HuH-7.5 (cell line): ENCODE measurements at regions not wholly inside any gene's neighbourhood (a gene's known extent, or its start where the extent isn't known, plus 50 kb on each side); places are given as distances from the start of the nearest gene placed in this dataset.
"Not testable (repeated sequence)": the region's sequence is repeated elsewhere in the genome, so short reads cannot be mapped to it uniquely, and the experiment has no call there.

ENCODE experiments used
- DNase-seq: peaks from one replicate; pipeline ENCODE4 v3.0.0; 2011; ENCODE audit warnings: low spot score

DNA sequence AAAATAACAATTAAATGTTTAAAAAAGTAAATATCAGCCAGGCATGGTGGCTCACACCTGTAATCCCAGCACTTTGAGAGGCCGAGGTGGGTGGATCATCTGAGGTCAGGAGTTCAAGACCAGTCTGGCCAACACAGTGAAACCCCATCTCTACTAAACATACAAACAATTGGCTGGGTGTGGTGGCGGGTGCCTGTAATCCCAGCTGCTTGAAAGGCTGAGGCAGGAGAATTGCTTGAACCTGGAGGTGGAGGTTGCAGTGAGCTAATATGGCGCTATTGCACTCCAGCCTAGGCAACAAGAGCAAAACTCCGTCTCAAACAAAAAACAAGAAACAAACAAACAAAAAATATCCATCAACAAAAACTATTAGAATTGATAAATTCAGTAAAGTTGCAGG, 77.5 kb downstream of the SNX5 start:
- not testable (repeated sequence) for DNase-seq

DNA sequence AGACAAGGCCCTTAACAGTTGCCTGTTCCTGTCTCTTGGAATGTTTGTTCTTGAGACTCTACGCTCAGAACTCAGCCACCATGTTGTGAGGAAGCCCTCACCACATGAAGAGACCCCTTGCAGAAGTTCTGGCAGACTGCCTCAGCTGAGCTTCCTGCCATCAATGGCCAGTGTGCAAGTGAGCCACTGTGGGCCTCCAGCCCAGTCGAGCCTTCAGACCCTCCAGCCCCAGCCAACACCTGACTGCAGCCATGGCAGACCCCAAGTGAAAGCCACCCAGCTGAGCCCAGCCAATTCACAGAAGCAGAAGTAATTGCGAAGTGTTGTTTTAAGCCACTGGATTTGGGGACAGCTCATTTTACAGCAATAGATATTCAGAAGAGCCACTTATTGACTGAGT, 78.3 kb downstream of the SNX5 start:
- DNase-seq, result no peak

DNA sequence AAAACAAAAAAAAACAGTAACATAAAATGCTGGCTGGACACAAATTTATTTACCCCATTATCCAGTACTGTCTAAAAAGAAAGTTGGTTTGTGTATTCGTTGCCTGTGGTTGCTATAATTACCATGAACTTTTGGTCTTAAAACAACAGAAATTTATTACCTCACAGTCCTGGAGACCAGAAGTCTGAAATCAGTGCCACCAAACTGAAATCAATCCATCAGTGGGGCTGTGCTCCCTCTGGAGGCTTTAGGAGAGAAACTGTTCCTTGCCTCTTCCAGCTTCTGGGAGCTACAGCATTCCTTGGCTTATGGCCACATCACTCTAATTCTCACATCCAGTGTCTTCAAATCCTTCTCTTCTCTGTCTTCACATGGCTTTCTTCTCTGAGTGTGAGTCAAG, 79.4 kb downstream of the SNX5 start:
- DNase-seq, result no peak

- no peak for DNase-seq
Observed at GRCh38 chr20:17888044-17888443, 80.5 kb downstream of the SNX5 start.

GRCh38 chr20:17887331-17888030, 81.1 kb downstream of the SNX5 start:
- DNase-seq, result no peak

- DNase-seq, result no peak
Observed at GRCh38 chr20:17885544-17885943, 83.0 kb downstream of the SNX5 start.

- DNase-seq, result no peak
Observed at GRCh38 chr20:17885076-17885475, 83.5 kb downstream of the SNX5 start.

DNA sequence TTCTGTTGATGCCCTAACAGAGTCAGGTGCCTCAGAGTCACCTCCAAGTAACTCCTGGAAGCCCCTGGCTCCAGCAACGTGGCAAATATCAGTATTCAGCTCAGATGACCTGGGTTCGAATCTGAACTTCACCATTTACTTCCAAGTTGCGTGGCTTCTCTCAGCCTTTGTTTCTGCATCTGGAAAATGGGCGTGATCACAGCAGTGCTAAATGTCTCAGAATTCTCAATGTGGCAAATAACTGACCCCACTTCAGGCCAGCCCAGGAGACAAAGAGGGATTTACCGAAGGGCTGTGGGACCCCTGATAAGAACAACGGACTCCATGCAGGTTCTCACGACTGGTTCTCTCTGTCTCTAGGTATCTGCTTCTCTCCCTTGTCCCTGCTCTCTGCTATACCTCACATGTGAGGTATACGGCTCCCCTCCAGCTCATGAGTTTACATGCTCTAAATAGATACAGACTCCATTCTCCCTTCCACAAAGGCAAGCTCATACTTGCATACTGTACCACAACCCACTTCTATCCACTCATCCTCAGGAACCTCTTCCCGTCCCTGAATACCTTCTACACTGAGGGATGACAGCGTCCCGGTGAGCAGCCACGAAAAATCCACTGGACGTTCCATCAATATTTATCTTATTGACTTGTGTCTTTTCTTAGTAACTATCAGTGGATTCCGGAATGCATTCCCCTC, 84.1 kb downstream of the SNX5 start:
- no peak for DNase-seq

DNA sequence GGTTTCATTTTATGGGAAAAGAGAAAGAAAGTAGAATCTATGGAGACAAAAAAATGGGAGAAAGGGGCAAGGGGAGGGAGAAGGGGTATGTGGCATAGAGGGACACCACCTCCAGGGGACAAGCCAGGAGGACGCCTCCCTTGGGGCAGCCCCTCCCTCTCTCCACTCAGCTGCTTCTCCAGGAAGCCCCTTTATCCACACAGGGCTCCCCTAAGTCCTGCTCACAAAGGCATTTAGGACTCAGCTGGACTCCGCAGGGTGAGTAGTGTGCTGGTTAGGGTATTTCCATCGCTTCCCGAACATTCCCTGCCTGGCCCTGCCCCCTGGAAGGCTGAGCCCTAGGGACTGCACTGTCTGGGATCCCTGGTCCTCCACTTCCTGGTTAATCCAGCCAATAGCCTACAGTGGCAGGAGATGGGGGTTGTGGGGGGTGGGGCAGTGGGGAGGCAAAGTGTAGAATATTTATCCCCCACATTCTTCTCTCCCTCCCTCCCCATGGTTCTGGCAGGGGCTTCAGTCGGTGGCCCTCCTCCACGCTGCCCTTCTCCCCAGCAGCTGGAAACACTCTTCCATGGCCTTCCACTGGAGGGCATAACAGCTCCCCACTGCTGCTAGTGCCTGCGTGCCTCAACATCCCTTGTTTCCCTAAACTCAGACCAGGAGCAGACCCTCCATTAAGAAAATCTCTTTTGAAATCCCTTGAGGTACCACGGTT, 84.8 kb downstream of the SNX5 start:
- no peak for DNase-seq

DNA sequence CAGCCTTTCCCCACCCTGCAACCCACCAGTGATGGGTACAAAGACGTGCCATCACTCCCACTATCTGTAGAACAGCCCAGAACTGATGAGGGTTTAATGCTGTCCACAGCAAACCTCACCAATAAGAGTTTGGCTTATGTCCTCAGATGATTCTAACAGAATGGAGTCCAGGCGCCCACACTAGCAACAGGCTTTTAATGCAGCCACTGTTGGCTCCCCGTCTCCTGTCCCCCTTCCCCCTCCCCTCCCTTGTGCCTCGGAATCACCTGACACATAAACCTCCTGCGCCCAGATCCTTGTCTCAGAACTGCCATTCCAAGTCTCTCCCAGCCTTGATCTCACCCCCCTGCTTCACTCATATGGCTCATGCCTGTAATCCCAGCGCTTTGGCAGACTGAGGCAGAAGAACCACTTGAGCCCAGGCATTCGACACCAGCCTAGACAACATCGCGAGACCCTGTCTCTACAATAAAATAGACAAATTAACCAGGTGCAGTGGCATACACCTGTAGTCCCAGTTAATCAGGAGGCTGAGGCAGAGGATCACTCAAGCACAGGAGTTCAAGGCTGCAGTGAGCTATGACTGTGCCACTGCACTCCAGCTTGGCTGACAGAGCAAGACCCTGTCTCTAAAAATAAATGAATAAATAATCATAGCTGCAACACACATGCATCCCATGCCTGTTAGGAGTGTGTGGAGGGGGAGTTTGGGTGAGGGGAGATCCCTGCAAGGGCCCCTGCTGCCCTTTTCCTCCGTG, 85.6 kb downstream of the SNX5 start:
- DNase-seq, result no peak

- DNase-seq, result no peak
Observed at GRCh38 chr20:17882065-17882833, 86.3 kb downstream of the SNX5 start.

- no peak for DNase-seq
Observed at GRCh38 chr20:17881741-17882064, 86.9 kb downstream of the SNX5 start.

DNA sequence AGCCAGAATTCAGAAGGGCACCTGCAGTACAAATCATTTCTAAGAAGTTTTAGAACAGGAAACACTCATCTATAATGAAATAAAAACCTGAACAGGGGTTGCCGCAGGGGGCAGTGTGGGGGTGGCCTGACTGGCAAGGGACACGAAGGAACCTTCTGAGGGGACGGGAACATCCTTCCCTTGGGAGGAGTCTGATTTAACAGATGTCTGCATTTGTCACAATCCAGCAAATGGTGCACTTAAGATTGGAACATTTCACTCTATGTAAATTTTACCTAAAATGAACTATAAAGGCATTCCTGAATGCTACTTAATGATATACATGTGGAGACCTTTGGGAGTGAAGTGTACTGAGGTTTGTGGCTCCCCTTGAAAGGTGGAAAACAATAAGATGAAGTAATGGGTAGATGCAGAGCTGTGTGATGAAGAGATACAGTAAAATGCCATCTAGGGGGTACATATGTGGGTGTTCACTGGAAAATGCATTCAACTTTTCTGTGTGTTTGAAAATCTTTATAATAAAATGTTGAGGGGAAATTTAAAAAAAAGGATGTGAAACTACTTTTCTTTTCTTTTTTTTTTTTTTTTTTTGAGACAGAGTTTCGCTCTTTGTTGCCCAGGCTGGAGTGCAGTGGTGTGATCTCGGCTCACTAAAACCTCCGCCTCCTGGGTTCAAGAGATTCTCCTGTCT, 89.5 kb downstream of the SNX5 start:
- no peak for DNase-seq

- DNase-seq, result no peak
Observed at GRCh38 chr20:17878069-17878911, 90.3 kb downstream of the SNX5 start.

- DNase-seq, result no peak
Observed at GRCh38 chr20:17875981-17876385, 92.6 kb downstream of the SNX5 start.

GRCh38 chr20:17875106-17875980, 93.3 kb downstream of the SNX5 start:
- DNase-seq, result peak; percentile 54

- DNase-seq, result no peak
Observed at GRCh38 chr20:17874271-17875105, 94.1 kb downstream of the SNX5 start.
